ENCODE measurements at regions not wholly inside any gene's neighbourhood (a gene's known extent, or its start where the extent isn't known, plus 50 kb on each side); places are given as distances from the start of the nearest gene placed in this dataset.

- TF ChIP-seq PKNOX1 (IDR thresholded peaks at IDR 0.05) (no peak), SMARCE1 (IDR thresholded peaks at IDR 0.05) (no peak), CHD2 (IDR thresholded peaks at IDR 0.05; ENCODE audit: low read depth, low read length) (no peak), CBFA2T2 (conservative IDR thresholded peaks at IDR 0.05) (no peak), ZNF609 (CRISPR knock-in tag; IDR thresholded peaks at IDR 0.05; ENCODE audit: borderline replicate concordance) (no peak), POLR2G (IDR thresholded peaks at IDR 0.05; ENCODE audit: low read depth, low read length) (no peak), ZMIZ1 (IDR thresholded peaks at IDR 0.05; ENCODE audit: low read depth in 2 of 2, low read length in 2 of 2) (no peak), GABPB2 (CRISPR knock-in tag; conservative IDR thresholded peaks at IDR 0.05) (no peak)
- Histone ChIP-seq H3K9me1 (ENCODE audit: control insufficient read depth, insufficient read depth, low read length) (no peaks in the 10 kb centered on the region), H3K27ac (ENCODE audit: extremely low read depth, low read depth, low read length) (no peak overlapping the region), H3K4me1 (replicated peaks in 1 of 2; ENCODE audit: control insufficient read depth in 2 of 2, insufficient read depth in 2 of 2, low read length in 2 of 2) (no peaks in the 10 kb centered on the region), H3K9ac (ENCODE audit: insufficient read depth in 1 of 2, low read depth in 2 of 2, low read length in 2 of 2) (no peak overlapping the region), H3K36me3 (ENCODE audit: control insufficient read depth, insufficient read depth, low read length) (no peaks in the 10 kb centered on the region), H3K79me2 (ENCODE audit: control insufficient read depth, insufficient read depth, low read length) (no peaks in the 10 kb centered on the region), H3K9me3 (replicated peaks; ENCODE audit: control insufficient read depth, insufficient read depth, low read depth, low read length) (no peaks in the 10 kb centered on the region), H3K4me2 (ENCODE audit: insufficient read depth, low read length) (no peak overlapping the region), H4K20me1 (replicated peaks; ENCODE audit: control insufficient read depth, insufficient read depth, low read length) (no peaks in the 10 kb centered on the region), H3K4me3 (no peak overlapping the region), H2AFZ (ENCODE audit: low read depth, low read length) (no peak overlapping the region), H3K27me3 (ENCODE audit: control insufficient read depth in 2 of 2, insufficient read depth in 2 of 2, low read length in 2 of 2) (peaks cover 0 to 16% of the 10 kb centered on the region in 2 experiments; a peak in 3 of 5 replicates)
- POLR2A ChIA-PET: no interaction called here
- CTCF ChIA-PET (ENCODE audit: low intra/inter-chr PET ratio): no interaction called here
- intact Hi-C loops (cut with micrococcal nuclease): no loop called here
- no peak for DNase-seq (ENCODE audit: extremely low read depth in 1 of 4, low spot score in 3 of 4)
- no peak for ATAC-seq
- BruUV-seq (replicated peaks): no TSS peak
- 0% methylated on average over 2 of the region's 2 CpGs for WGBS (ENCODE audit: insufficient coverage, low coverage, missing lambda C conversion rate)
- no peak for FAIRE-seq
- in situ Hi-C loops (cut with MboI): no loop called here
Observed at GRCh38 chr10:44466236-44466635, 81.3 kb upstream of the CXCL12 start.

Data from K562 (cell line).